ENCODE measurements at regions not wholly inside any gene's neighbourhood (a gene's known extent, or its start where the extent isn't known, plus 50 kb on each side); places are given as distances from the start of the nearest gene placed in this dataset.

GRCh38 chr5:103439007-103439406, 123.6 kb downstream of the NUDT12 start:
- TF ChIP-seq TAF1 (IDR thresholded peaks at IDR 0.05; ENCODE audit: low read depth, low read length) (no peak), KDM1A (IDR thresholded peaks at IDR 0.05; ENCODE audit: borderline replicate concordance, low read length) (no peak), HDAC2 (IDR thresholded peaks at IDR 0.05; ENCODE audit: borderline replicate concordance in 1 of 2, low read depth in 2 of 2, low read length in 2 of 2) (no peak), EP300 (IDR thresholded peaks at IDR 0.05; ENCODE audit: borderline replicate concordance in 1 of 2, low read depth in 2 of 2, low read length in 2 of 2) (no peak), NRF1 (IDR thresholded peaks at IDR 0.05; ENCODE audit: low read depth, low read length) (no peak), BCL11A (IDR thresholded peaks at IDR 0.05; ENCODE audit: low read depth in 2 of 2, low read length in 2 of 2) (no peak)
- POLR2A ChIA-PET (ENCODE audit: partially characterized antibody) = no interaction called here
- Histone ChIP-seq H2BK15ac (ENCODE audit: low read length) (no peak overlapping the region), H3K36me3 (ENCODE audit: control insufficient read depth in 2 of 4, insufficient read depth in 4 of 4, low read length in 3 of 4) (no peaks in the 10 kb centered on the region), H4K8ac (ENCODE audit: extremely low read depth, insufficient read depth, low read length) (no peak overlapping the region), H4K5ac (ENCODE audit: insufficient read length, low read depth, low read length) (no peak overlapping the region), H2BK5ac (ENCODE audit: low read depth, low read length) (no peak overlapping the region), H3K79me1 (ENCODE audit: low read depth, low read length) (no peaks in the 10 kb centered on the region), H3K4me3 (ENCODE audit: extremely low read depth in 1 of 4, insufficient read depth in 2 of 4, low read depth in 3 of 4, low read length in 4 of 4) (no peak overlapping the region), H2BK12ac (ENCODE audit: low read depth, low read length) (no peak overlapping the region), H3K56ac (replicated peaks; ENCODE audit: insufficient read length, low read depth, low read length) (no peak overlapping the region), H2BK120ac (replicated peaks; ENCODE audit: low read depth, low read length) (no peak overlapping the region), H3K14ac (ENCODE audit: insufficient read length) (no peak overlapping the region), H3K18ac (ENCODE audit: extremely low read depth, low read length) (no peak overlapping the region), H3K4me1 (replicated peaks in 1 of 4; ENCODE audit: control insufficient read depth in 3 of 4, insufficient read depth in 4 of 4, low read length in 3 of 4) (peaks cover 0 to 2% (median 0%) of the 10 kb centered on the region in 4 experiments; a peak in 2 of 7 replicates), H2AK5ac (ENCODE audit: low read depth, low read length) (no peak overlapping the region), H2BK20ac (ENCODE audit: low read length) (no peak overlapping the region), H4K91ac (replicated peaks; ENCODE audit: insufficient read length, low read length) (no peak overlapping the region), H2AFZ (ENCODE audit: low read length) (no peak overlapping the region), H4K20me1 (replicated peaks in 1 of 2; ENCODE audit: control insufficient read depth in 1 of 2, insufficient read depth in 2 of 2, low read length in 2 of 2) (no peaks in the 10 kb centered on the region), H3K23ac (ENCODE audit: insufficient read length) (no peak overlapping the region), H3K4me2 (ENCODE audit: insufficient read depth in 1 of 2, low read depth in 2 of 2, low read length in 2 of 2) (no peak overlapping the region), H3K9ac (replicated peaks in 1 of 4; ENCODE audit: extremely low read depth in 1 of 4, low read depth in 3 of 4, low read length in 3 of 4) (no peak overlapping the region), H3K4ac (replicated peaks; ENCODE audit: insufficient read length, low read depth, low read length) (no peak overlapping the region), H3K27ac (ENCODE audit: low read depth, low read length) (no peak overlapping the region), H3K27me3 (replicated peaks in 1 of 4; ENCODE audit: control insufficient read depth in 3 of 4, extremely low read depth in 1 of 4, insufficient read depth in 3 of 4, low read length in 3 of 4) (no peaks in the 10 kb centered on the region), H3K23me2 (ENCODE audit: low read depth, low read length) (no peaks in the 10 kb centered on the region), H3K79me2 (ENCODE audit: control insufficient read depth in 1 of 2, insufficient read depth in 2 of 2, low read length in 2 of 2) (no peaks in the 10 kb centered on the region), H3K9me3 (ENCODE audit: insufficient read depth in 2 of 2, low read depth in 1 of 2, low read length in 1 of 2) (no peaks in the 10 kb centered on the region)
- CTCF ChIA-PET (ENCODE audit: partially characterized antibody) = interaction anchor here (0.9 to 1.3 kb wide), 4 partner anchors 9 to 206 kb away, joined by 3 to 5 read pairs (median 4); no protein-coding TSS in a partner anchor
- DNase-seq (ENCODE audit: low read depth in 1 of 2, low spot score in 2 of 2) (no peak), FAIRE-seq (no peak)
- WGBS, 2 experiments (ENCODE audit: extremely low coverage in 1 of 2, insufficient coverage in 1 of 2, insufficient read length in 1 of 2, insufficient replicate concordance in 2 of 2, low coverage in 1 of 2, low lambda C conversion rate in 2 of 2, missing lambda C conversion rate in 1 of 2) = 61% methylated on average over 2 of the region's 2 CpGs; no CpG with 5 or more reads in 1 of the 2 experiments
